HG03469 (cell line): ENCODE measurements at regions not wholly inside any gene's neighbourhood (a gene's known extent, or its start where the extent isn't known, plus 50 kb on each side); places are given as distances from the start of the nearest gene placed in this dataset.

Source experiments
- ATAC-seq: cut with Tn5 transposase; IDR thresholded peaks from one replicate; pipeline ENCODE4 v1.9.1; 2021; ENCODE audit warnings: mild to moderate bottlenecking, moderate library complexity, moderate number of reproducible peaks; ENCODE audit not compliant: unreplicated experiment

GRCh38 chr4:14079601-14080000, 452.1 kb upstream of the BOD1L1 start:
- no peak for ATAC-seq

- no peak for ATAC-seq
Observed at GRCh38 chr4:14083150-14083549, 455.6 kb upstream of the BOD1L1 start.

DNA sequence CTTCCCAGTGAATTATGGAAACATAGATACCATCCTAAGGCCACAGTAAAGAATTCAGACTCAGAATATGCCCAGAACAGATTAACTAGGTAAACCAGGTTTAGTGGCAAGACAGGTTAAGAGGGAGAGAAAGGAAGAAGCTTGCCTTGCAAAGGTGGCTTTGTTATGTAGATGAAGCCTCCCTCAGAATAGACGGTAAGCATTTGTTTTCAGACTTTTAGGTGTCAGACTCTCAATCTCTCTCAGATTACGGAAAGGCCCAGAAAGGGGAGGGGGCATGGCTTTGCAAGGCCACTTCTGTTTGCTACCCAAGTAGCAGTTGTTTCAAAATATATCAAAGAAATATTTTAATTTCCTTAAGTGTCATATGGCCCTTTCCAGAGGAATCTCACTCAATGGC, 457.1 kb upstream of the BOD1L1 start:
- no peak for ATAC-seq

GRCh38 chr4:14087459-14087858, 459.9 kb upstream of the BOD1L1 start:
- ATAC-seq, result peak; percentile 79

DNA sequence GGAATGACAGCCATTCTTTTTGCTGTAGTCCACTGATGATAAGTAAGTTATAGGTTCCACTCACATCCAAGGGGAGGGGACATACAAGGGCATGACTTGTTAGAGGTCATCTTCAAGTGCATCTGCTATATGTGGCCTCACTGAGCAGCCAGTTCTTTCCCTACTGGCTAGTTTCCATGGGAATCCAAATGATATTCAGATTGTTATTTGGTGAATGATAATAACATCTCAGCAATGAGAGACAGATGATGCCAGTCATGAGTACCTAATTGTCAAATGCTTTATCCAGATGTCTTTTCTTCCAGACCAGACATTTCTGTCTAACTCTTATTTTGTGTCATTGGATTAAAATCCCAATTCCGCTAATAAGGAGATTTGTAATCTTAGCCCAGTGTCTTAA, 460.4 kb upstream of the BOD1L1 start:
- ATAC-seq, result no peak

DNA sequence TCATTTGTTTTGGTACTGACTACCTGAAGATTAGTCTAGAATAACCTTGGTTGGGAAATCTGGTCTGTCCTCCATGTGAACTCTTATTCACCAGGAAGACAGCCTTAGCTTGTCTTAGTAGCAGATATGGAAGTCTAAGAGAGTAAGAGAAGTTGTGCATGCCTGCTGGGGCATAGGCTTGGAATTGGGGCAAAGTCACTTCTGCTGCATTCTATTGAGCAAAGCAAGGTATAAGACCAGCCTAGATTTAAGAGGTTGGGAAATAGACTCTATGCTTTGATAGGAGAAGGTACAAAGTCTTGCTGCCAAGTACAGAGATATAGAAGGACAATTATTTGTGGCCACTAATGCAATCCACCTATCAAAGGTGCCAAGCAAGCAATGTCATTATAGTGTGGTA, 464.0 kb upstream of the BOD1L1 start:
- ATAC-seq, result no peak

- ATAC-seq, result no peak
Observed at GRCh38 chr4:14091966-14092365, 464.4 kb upstream of the BOD1L1 start.

GRCh38 chr4:14092741-14093140, 465.2 kb upstream of the BOD1L1 start:
- no peak for ATAC-seq

DNA sequence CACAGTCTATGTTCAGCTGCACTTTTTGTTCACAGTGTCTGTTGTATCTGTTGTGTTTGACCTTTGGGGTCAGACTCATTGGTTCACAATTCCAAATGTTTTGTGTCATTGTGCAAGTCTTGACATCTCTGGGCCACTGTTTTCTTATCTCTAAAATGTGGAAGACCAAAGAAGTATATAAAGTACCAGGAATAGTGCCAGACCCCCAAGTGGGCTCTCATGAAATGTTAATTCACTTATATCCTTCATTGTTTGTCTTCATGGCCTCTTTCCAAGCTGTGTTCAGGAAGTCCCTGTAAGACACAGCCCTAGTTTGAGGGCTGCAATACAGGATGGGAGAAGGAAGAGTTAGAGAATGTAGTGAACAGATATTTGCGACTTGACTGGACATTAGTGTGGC, 468.3 kb upstream of the BOD1L1 start:
- no peak for ATAC-seq

GRCh38 chr4:14096396-14096965, 469.0 kb upstream of the BOD1L1 start:
- no peak for ATAC-seq

DNA sequence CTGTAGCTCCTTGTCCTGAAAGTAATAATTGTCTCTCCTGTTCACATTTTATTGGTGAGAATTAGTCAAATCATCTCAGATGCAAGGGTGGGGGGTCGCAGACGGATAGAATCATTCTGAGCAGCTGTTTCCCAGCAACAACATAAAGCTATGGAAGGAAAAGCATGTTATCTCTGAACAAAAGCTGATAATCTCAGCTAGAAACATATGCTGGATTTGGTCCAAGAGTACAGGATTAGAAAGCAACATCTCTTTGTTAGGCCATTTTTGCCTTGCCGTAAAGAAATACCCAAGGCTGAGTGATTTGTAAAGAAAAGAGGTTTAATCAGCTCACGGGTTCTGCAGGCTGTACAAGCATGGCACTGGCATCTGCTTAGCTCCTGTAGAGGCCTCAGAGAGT, 472.8 kb upstream of the BOD1L1 start:
- ATAC-seq, result no peak

GRCh38 chr4:14110407-14110806, 482.9 kb upstream of the BOD1L1 start:
- no peak for ATAC-seq

DNA sequence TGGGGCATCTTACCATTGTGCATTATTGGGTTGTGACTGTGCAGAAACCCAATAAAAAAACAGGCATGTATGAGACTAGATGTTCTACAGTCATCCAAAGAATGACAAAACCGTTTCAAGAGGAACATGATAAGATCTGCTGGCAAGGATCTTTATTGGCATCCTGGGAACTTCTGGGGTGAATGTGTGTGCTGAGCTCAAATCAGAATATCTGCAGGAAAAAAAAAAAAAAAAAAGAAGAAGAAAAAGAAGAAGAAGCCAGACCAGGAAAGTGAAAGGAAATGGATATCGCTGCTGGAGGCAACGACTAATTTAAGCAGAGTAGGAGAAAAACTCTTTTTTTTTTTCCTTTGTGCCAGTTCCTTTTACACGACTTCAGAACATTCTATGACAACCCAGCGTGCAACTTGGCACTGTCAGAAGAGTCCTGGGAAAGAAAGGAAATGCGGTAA, 484.2 kb upstream of the BOD1L1 start:
- no peak for ATAC-seq

GRCh38 chr4:14115106-14115505, 487.6 kb upstream of the BOD1L1 start:
- no peak for ATAC-seq

- ATAC-seq, result no peak
Observed at GRCh38 chr4:14117575-14118238, 490.2 kb upstream of the BOD1L1 start.

DNA sequence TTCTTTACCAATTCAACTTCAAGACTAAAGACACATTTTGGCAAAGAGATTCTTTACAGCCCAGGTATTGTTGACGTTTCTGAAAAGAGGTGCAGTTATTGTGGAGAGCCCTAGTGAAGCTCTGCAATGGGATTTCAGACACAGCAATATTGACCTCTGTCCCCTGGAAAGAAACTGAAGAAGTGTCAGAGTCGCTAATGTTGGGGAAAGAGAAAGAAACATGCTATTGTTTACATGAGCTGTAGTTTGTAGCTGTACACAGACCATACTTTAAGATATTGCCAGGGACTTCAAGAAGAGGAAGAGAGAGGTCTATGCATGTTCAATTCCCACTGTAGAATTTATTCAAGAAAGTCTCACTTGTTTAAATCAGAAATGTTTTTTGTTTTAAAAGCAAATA, 497.3 kb upstream of the BOD1L1 start:
- no peak for ATAC-seq

DNA sequence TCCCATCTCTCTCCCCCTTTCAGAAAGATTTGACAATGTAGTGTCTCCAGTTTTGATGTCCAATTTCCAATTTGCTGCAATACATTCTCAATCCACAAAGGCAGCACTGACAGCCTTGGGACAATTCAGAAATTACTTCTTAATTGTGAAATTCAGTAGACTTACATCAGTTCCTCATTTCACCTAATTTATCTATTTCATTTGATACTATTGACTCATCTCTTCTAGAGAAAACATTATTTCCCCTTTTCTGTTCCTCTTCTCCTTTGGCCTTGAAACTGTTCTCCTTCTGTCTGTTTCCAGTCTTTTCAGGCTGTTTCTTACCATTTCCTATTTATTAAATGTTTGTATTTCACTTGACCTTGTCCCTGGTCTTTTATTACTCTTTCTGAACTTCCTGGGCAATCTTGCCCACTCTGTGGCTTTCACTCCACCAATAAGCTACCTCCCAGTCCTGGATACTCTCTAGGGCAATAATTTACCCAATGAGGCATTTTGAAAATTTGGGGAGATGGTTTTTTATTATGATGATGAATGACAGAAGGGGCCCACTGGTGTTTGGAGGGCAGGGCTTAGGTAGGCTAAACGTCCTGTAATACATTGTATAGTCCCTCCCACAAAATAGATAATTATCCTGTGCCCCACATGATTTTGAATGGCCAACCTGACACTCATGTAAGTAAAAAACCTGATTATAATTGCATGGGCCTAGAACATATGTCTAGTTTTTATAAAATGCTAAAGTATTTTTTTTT, 498.0 kb upstream of the BOD1L1 start:
- ATAC-seq, result peak; percentile 97

DNA sequence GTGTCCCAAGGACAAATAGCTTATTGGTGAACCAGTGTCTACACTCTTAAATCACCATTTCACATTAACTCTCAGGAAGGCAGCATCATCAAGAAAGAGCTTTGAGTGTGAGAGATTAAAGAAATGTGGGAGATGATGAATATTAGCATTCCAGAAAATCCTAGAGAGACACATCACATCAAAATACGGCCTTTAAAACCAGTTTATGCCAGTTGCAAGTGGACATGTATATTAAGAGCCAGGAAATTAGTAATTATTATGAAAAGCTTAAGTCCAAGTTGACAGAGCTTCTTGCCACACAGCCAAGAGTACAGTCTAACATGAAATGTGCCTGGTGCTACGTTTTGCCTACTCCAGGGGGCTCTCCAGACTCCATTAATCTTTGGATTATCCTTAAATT, 503.0 kb upstream of the BOD1L1 start:
- ATAC-seq, result no peak

DNA sequence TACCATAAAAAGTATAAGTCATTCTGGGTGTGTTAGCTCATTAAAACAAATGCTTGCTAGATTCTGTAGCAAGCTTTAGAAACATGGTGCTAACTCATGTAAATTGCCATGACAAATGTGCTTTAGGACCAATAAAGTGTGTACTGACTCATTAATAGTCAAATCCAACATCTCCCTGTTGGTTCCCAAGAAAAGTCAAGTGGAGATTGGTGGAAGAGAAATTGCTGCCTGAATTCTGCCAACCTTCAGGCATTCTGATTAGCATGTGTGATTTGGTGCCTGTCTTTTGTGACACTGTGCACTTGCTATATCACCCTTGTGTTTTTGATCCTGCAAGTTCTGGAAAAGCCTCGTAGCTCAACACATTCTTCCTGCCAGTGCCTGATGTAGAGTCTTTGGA, 503.8 kb upstream of the BOD1L1 start:
- no peak for ATAC-seq

- no peak for ATAC-seq
Observed at GRCh38 chr4:14132301-14132700, 504.8 kb upstream of the BOD1L1 start.

GRCh38 chr4:14138106-14138505, 510.6 kb upstream of the BOD1L1 start:
- no peak for ATAC-seq

- ATAC-seq, result no peak
Observed at GRCh38 chr4:14143892-14144291, 516.4 kb upstream of the BOD1L1 start.
